Effector memory CD8-positive, alpha-beta T cell (primary cell): ENCODE measurements at regions not wholly inside any gene's neighbourhood (a gene's known extent, or its start where the extent isn't known, plus 50 kb on each side); places are given as distances from the start of the nearest gene placed in this dataset.

Source experiments
- ATAC-seq: fragments of 150-1000 bp; cut with Tn5 transposase; replicated peaks from 2 replicates; pipeline ENCODE4 v1.10.0; 2021; ENCODE audit warnings: mild to moderate bottlenecking, moderate library complexity
- DNase-seq, 3 experiments: peaks; one replicate each; pipeline ENCODE4 v3.0.0; 2021
- H3K27ac Mint-ChIP-seq, 2 donors: one replicate each; pipeline ENCODE4 v1.8.0; 2022; ENCODE audit warnings: mild to moderate bottlenecking in 2 of 2, mixed read lengths in 2 of 2, moderate library complexity in 2 of 2
- H3K27me3 Mint-ChIP-seq, 2 donors: one replicate each; pipeline ENCODE4 v1.8.0; 2022; ENCODE audit warnings: mixed read lengths in 2 of 2
- H3K36me3 Mint-ChIP-seq: one replicate; pipeline ENCODE4 v1.8.0; 2022; ENCODE audit warnings: mild to moderate bottlenecking, moderate library complexity, mixed read lengths; ENCODE audit not compliant: insufficient read depth
- H3K4me1 Mint-ChIP-seq, 2 donors: one replicate each; pipeline ENCODE4 v1.8.0; 2022; ENCODE audit warnings: low read depth in 2 of 2, mixed read lengths in 2 of 2
- H3K4me3 Mint-ChIP-seq, 2 donors: one replicate each; pipeline ENCODE4 v1.8.0; 2022; ENCODE audit warnings: mild to moderate bottlenecking in 2 of 2, mixed read lengths in 2 of 2, moderate library complexity in 2 of 2
- H3K9me3 Mint-ChIP-seq, 2 donors: one replicate each; pipeline ENCODE4 v1.8.0; 2022; ENCODE audit warnings: mixed read lengths in 2 of 2

DNA sequence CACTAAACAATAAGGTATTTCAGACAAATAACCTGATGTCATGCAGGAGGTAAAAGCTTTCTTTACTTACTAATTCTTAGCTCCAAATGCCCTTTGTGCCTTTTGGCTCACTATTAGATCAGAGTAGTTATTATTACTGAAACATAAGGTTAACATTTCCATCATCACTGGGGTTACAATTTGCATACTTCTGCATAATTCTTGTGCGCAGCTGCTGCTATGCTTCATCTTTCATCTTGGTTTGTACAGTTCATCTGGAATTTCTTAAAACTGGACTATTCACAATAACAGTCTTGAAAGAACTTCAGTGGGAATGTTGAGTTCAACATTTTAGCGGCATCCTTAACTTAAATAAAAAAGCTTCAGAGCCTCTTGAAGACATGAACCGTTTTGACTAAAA lies 383.2 kb upstream of the ADAMTS9 start:
- Mint-ChIP-seq H3K4me1 (no peaks in the 10 kb centered on the region), H3K36me3 (no peaks in the 10 kb centered on the region), H3K4me3 (no peak overlapping the region), H3K27ac (no peak overlapping the region), H3K27me3 (no peaks in the 10 kb centered on the region), H3K9me3 (peaks cover 6 to 22% of the 10 kb centered on the region in 2 donors)
- ATAC-seq (no peak), DNase-seq (no peak)

DNA sequence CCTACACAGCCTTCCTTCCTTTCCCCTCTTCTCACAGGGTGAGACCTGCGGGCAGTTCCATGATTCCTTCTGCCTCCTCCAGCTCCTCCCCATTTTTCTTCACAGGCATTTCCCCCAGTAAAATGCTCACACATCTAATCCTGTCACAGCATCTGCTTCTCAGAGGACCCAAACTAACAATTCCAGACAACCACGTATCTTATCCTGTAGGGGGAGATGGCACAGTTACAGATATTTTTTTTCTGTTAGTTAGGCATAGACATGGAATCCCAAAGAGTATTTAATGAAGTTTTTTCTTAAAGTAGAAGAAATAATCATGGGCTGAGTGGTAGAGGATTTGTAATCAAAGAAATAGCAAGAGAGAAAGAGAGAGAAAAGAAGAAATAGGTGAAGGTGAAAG lies 373.1 kb upstream of the ADAMTS9 start:
- Mint-ChIP-seq H3K27me3 (no peaks in the 10 kb centered on the region), H3K36me3 (no peaks in the 10 kb centered on the region), H3K4me3 (no peak overlapping the region), H3K9me3 (peaks cover 0 to 3% of the 10 kb centered on the region in 2 donors), H3K27ac (no peak overlapping the region), H3K4me1 (no peaks in the 10 kb centered on the region)
- ATAC-seq (no peak), DNase-seq (no peak)

DNA sequence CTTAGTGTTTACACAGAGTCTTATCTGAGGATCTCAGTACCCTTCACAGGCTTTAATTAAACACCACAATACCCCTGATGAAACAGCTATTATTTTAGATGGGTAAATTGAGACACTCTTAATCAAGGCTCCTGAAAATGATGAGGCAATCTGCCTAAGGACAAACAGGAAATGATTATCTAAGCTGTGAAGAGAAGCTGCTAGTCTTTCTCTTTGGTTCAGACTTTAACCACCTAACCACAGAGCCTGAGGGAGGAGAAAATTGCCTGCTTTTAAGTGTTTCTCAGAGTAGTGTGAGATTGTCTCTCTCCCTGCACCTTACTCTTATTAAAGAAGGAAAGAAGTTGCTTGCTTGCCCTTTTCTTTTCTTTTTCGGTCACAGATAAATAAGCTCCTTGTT lies 364.3 kb upstream of the ADAMTS9 start:
- no peaks in the 10 kb centered on the region for H3K36me3 Mint-ChIP-seq
- H3K4me1 Mint-ChIP-seq: no peaks in the 10 kb centered on the region
- ATAC-seq (no peak), DNase-seq (no peak)
- no peak overlapping the region for H3K27ac Mint-ChIP-seq
- no peaks in the 10 kb centered on the region for H3K27me3 Mint-ChIP-seq
- peaks cover 3 to 10% of the 10 kb centered on the region in 2 donors for H3K9me3 Mint-ChIP-seq
- no peak overlapping the region for H3K4me3 Mint-ChIP-seq

DNA sequence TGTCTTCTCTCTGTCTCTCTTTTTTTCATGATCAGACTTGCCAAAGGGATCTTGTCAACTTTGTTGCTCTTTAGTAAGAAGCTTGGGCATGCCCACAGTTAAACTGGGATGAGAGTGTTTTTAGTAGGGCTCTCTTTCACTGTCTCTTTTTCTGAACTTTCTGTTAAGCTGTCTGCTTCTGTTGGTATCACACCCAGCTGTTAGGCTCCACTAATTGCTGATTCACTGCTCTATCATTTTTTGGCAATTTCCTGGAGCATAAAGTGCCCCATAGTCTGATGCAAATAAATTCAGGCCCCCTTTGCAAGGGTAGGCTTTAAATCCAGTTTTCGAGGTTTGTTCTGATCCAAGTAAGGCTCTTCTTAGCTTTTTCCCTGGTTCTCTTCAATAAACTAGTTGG lies 360.4 kb upstream of the ADAMTS9 start:
- Mint-ChIP-seq H3K36me3 (no peaks in the 10 kb centered on the region), H3K4me1 (no peaks in the 10 kb centered on the region), H3K9me3 (peaks cover 0 to 5% of the 10 kb centered on the region in 2 donors), H3K4me3 (no peak overlapping the region), H3K27ac (no peak overlapping the region), H3K27me3 (no peaks in the 10 kb centered on the region)
- ATAC-seq (no peak), DNase-seq (no peak)

DNA sequence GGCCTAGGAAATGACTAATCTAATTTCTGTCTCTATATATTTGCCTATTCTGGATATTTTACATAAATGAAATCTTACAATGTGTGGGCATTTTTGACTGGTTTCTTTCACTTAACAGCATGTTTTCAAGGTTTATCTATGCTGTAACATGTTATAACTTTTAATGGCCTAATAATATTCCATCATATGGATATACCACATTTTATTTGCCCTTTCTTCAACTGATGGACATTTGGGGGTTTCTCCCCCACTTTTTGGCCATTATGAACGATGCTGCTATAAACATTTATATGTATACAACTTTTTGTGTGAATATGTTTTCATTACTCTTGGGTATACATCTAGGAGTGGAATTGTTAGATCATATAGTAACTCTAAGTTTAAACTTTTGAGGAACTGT lies 357.3 kb upstream of the ADAMTS9 start:
- Mint-ChIP-seq H3K27me3 (no peaks in the 10 kb centered on the region), H3K4me3 (no peak overlapping the region), H3K36me3 (no peaks in the 10 kb centered on the region), H3K27ac (no peak overlapping the region), H3K4me1 (no peaks in the 10 kb centered on the region), H3K9me3 (peaks cover 0 to 12% of the 10 kb centered on the region in 2 donors)
- DNase-seq (no peak), ATAC-seq (no peak)

DNA sequence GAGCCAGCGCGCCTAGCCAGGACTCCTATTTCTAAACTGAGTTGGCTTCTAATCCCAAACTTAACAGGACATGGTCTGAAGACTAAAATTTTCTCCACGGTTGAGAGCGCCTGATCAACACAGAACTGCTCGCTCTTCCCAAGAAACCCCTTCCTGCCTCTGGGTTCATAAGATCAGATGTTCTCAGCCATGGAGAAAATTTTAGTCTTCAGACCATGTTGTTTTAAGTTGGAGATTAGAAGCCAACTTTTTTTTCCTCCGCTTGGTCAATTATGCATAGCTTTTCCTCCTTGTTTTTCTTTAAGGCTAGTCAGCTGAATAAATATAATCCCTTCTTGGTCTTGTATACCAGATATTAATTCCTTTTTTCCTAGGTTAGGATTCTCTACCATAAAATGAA lies 356.6 kb upstream of the ADAMTS9 start:
- ATAC-seq (no peak), DNase-seq (no peak)
- Mint-ChIP-seq H3K9me3 (peaks cover 0 to 10% of the 10 kb centered on the region in 2 donors), H3K36me3 (no peaks in the 10 kb centered on the region), H3K4me1 (no peaks in the 10 kb centered on the region), H3K27me3 (no peaks in the 10 kb centered on the region), H3K27ac (no peak overlapping the region), H3K4me3 (no peak overlapping the region)

DNA sequence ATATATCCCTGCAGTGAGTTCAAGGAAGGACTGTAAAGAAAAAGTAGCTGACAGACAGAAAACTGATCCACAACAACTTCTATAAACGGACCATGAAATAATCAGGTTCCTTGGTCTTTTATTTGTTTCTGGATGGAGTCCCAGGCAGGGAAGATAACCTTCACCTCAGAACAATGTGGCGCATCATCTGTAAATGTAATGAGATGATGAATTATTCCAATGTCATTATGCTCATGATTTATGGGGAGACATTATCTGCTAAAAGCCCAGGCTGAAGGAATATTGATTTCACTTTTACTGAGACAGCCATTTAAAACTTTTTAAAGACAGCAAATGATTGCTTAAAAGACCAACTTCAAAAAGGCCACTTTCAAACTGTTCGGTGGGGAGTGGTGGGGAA lies 354.9 kb upstream of the ADAMTS9 start:
- Mint-ChIP-seq H3K4me3 (no peak overlapping the region), H3K27me3 (no peaks in the 10 kb centered on the region), H3K27ac (no peak overlapping the region), H3K36me3 (no peaks in the 10 kb centered on the region), H3K4me1 (no peaks in the 10 kb centered on the region), H3K9me3 (peaks cover 0 to 14% of the 10 kb centered on the region in 2 donors)
- ATAC-seq (no peak), DNase-seq (no peak)

DNA sequence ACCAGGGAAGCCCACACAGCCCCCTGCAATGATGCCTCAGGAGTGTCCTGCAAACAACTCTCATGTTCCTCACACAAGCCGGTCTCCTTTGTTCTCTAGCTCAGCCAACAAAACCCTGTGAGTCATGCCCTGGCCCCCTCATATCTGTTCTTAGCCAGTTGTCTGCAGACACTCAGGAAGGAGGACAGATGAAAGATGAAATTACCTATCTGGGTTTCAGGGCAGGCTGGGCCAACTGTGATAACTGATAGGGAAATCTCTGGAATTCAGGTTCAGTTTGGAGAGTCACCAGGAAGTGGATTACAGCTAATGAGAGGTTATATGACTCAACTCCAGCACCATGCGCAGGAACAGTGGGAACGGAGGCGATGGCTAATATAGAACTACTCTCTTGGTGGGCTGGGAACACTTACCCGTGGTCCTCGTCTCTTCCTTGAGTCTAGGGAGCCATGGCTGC lies 352.0 kb upstream of the ADAMTS9 start:
- Mint-ChIP-seq H3K4me1 (no peaks in the 10 kb centered on the region), H3K9me3 (peaks cover 0 to 17% of the 10 kb centered on the region in 2 donors), H3K36me3 (no peaks in the 10 kb centered on the region), H3K27me3 (no peaks in the 10 kb centered on the region), H3K4me3 (no peak overlapping the region), H3K27ac (no peak overlapping the region)
- no peak for DNase-seq
- no peak for ATAC-seq

DNA sequence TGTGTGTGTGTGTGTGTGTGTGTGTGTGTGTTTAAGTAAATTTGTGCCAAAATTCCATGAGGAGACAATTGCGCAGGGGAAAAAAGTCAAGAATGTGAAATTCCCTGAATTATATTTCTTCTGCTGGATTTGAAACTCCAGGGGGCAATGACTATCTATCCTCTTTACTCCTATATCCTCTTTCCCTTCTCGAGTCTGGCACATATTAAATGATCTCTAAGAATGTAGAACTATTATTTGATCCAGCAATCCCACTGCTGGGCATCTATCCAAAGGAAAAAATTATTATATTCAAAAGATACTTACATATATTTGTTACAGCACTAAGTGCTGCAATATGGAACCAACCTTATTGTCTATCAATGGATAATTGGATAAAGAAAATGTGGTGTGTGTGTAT lies 350.1 kb upstream of the ADAMTS9 start:
- no peaks in the 10 kb centered on the region for H3K4me1 Mint-ChIP-seq
- H3K9me3 Mint-ChIP-seq: peaks cover 0 to 15% of the 10 kb centered on the region in 2 donors
- DNase-seq (no peak), ATAC-seq (no peak)
- H3K27ac Mint-ChIP-seq: no peak overlapping the region
- H3K36me3 Mint-ChIP-seq: no peaks in the 10 kb centered on the region
- no peak overlapping the region for H3K4me3 Mint-ChIP-seq
- no peaks in the 10 kb centered on the region for H3K27me3 Mint-ChIP-seq

DNA sequence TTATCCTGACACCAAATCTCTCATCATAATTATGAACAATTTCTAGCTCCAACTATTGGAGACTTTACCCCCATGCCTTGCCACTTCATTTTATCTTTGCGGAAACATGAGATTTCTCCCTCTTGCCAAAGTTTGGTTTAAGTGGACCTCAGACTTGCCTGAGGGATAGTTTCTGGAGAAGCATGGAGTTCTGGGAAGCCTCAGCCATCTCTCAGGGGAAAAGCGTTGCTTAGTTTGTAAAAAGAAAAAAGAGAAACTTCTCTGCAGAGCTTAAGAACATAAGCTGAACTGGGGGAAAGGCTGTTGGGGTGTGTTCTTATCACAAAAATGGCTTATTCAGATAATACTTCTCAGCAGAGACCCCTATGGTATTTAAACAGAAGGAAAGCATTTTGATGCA lies 347.4 kb upstream of the ADAMTS9 start:
- H3K27me3 Mint-ChIP-seq: no peaks in the 10 kb centered on the region
- H3K36me3 Mint-ChIP-seq: no peaks in the 10 kb centered on the region
- DNase-seq (no peak), ATAC-seq (no peak)
- no peak overlapping the region for H3K27ac Mint-ChIP-seq
- H3K4me3 Mint-ChIP-seq: no peak overlapping the region
- H3K9me3 Mint-ChIP-seq: peaks cover 8% of the 10 kb centered on the region in 2 donors
- no peaks in the 10 kb centered on the region for H3K4me1 Mint-ChIP-seq

DNA sequence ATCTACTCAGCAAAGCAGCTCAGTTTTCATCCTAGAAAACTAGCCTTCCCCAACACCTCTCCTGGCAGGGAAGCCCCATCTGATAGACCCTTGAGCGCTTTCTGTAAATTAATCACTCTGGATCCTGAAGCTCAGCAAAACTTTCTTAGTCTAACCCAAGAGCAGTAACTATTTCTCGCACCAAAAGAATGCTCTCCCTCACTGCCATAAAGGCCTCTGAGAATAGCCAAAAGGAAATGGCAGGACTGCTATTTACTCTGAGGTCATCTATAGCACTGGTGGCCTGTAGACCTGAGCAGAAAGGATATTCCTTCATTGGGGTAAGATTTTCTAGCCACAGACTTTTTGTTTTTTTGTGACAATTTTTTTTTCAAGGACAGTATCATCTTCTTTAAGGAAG lies 345.8 kb upstream of the ADAMTS9 start:
- H3K4me3 Mint-ChIP-seq: no peak overlapping the region
- peaks cover 10 to 15% of the 10 kb centered on the region in 2 donors for H3K9me3 Mint-ChIP-seq
- no peaks in the 10 kb centered on the region for H3K36me3 Mint-ChIP-seq
- H3K27ac Mint-ChIP-seq: no peak overlapping the region
- no peaks in the 10 kb centered on the region for H3K27me3 Mint-ChIP-seq
- DNase-seq (no peak), ATAC-seq (no peak)
- no peaks in the 10 kb centered on the region for H3K4me1 Mint-ChIP-seq

DNA sequence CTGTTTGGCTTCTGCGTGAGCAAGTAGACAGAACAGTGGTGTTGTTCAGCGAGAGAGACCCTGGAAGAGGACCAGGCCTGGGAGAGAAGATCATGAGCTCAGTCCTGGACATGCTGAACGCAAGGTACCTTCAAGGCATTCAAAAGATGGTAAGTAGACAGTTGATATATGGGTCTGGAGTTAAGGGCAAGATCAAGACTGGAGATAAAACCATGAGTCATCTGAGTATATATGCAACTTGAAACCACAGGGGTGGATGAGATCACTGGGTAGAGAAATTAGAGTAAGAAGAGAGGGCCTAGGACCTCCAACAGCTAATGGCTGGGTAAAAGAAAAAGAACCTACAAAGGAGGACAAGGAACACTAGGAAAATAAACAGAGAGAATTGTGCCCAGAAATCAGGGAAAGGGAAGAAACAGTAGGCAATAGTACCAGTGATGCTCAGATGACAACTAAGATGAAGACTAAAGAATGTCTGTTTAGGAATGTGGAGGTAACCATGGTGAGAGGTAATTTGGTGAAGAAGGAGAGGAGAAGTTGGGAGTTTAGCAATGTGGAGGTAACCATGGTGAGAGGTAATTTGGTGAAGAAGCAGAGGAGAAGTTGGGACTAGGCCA lies 343.2 kb upstream of the ADAMTS9 start:
- ATAC-seq (no peak), DNase-seq (no peak)
- no peak overlapping the region for H3K27ac Mint-ChIP-seq
- H3K4me1 Mint-ChIP-seq: no peaks in the 10 kb centered on the region
- no peaks in the 10 kb centered on the region for H3K27me3 Mint-ChIP-seq
- peaks cover 11 to 15% of the 10 kb centered on the region in 2 donors for H3K9me3 Mint-ChIP-seq
- H3K4me3 Mint-ChIP-seq: no peak overlapping the region
- H3K36me3 Mint-ChIP-seq: no peaks in the 10 kb centered on the region

DNA sequence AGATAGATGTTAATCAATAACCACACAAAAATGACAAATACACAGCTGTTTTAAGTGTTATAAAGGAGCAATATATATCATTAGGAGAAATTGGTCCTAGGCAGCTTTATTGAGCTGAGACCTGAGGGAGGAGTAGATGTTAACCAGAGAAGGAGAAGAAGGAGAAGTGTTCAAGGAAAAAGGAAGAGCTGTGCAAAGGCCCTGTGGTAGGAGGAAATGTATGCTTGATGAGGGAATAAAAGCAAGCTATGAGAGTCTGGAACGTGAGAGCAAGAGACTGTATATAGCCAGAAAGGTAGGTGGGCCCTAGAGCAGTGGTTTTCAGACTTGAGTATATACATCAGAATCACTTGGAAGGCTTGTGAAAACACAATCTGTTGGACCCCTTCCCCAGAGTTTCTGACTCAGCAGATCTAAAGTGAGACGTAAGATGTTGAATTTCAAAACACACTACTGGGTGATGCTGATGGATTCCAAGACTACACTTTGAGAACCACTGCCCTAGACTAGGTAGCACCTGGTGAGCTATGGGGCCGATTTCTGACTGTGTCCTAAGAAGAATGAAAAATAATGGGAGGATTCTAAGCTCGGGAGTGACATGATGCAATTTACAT lies 342.3 kb upstream of the ADAMTS9 start:
- Mint-ChIP-seq H3K36me3 (no peaks in the 10 kb centered on the region), H3K27ac (no peak overlapping the region), H3K9me3 (peaks cover 12 to 15% of the 10 kb centered on the region in 2 donors), H3K27me3 (no peaks in the 10 kb centered on the region), H3K4me3 (no peak overlapping the region), H3K4me1 (no peaks in the 10 kb centered on the region)
- DNase-seq (no peak), ATAC-seq (no peak)

DNA sequence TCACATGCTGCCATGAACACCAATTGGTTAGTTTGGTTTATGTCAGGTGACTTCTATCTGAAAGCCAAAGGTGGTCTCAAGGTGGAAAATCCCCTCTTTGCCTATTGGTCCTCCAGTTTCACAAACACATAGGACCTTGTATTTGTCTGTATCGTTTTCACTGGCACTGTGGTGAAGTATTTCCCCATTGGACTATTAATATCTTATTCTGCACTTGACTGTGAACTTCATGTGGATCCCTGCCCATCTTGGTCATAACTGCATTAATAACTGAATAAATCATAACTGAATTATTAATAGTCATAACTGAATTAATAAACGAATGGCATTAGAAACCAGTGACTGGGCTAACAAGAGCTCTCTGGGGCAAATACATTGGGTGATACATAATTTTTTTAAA lies 341.3 kb upstream of the ADAMTS9 start:
- H3K4me1 Mint-ChIP-seq: no peaks in the 10 kb centered on the region
- DNase-seq (no peak), ATAC-seq (no peak)
- H3K27ac Mint-ChIP-seq: no peak overlapping the region
- peaks cover 14 to 15% of the 10 kb centered on the region in 2 donors for H3K9me3 Mint-ChIP-seq
- H3K4me3 Mint-ChIP-seq: no peak overlapping the region
- H3K27me3 Mint-ChIP-seq: no peaks in the 10 kb centered on the region
- no peaks in the 10 kb centered on the region for H3K36me3 Mint-ChIP-seq
